ENCODE measurements at regions not wholly inside any gene's neighbourhood (a gene's known extent, or its start where the extent isn't known, plus 50 kb on each side); places are given as distances from the start of the nearest gene placed in this dataset.

DNA sequence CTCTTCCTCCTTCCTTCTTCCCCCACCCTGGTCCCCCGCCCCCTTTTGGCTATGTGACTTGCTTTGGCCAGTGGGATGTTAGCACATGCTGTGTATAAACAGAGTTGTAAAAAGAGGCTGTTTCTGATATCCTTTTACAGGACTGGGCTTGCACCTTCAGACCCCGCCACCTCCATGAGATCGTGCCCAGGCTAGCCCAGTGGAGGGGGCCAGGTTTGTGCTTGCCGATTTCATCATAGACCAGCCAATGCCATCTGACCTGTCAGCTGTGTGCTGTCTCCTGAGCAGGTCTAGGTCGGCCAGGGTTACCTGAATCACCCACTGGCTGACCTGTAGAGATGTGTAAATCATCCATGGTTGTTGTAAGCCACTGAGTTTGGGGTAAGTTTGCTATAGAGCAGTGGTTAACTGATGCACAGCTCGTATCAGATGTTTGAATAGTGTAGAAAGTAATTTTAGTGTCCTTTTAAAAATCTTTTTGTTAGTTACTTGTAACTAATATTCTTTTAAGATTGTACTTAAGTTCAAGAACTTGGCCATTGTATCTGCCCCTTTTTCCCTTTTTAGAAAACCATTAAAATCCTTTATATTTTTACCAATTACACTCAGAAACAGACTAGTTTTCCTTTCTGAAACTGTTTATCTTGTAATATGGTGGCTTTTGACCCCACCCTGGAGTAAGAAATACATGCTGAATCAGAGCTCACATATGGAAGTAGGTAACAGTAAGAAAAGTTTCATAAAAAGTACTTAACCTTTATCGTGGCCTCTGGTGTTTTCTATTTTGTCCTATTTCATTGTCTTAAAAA is 122.0 kb upstream of the MGAT5 start:
- Histone ChIP-seq H3K9ac (ENCODE audit: low read depth in 1 of 3, low read length in 3 of 3) (no peak overlapping the region), H3K36me3 (ENCODE audit: control insufficient read depth in 3 of 3, insufficient read depth in 3 of 3, low read length in 3 of 3) (no peaks in the 10 kb centered on the region), H3K27ac (ENCODE audit: low read depth, low read length) (no peak overlapping the region), H3K4me1 (ENCODE audit: control insufficient read depth in 3 of 3, insufficient read depth in 3 of 3, low read length in 3 of 3) (peaks cover 3 to 6% (median 4%) of the 10 kb centered on the region in 3 donors), H3K9me3 (ENCODE audit: control insufficient read depth in 3 of 3, low read length in 3 of 3) (no peaks in the 10 kb centered on the region), H3K27me3 (ENCODE audit: control insufficient read depth in 3 of 3, insufficient read depth in 3 of 3, low read length in 3 of 3) (peaks cover 7 to 13% (median 9%) of the 10 kb centered on the region in 3 donors), H3K4me3 (ENCODE audit: low read length in 3 of 3) (no peak overlapping the region)

GRCh38 chr2:134132490-134132857 is 121.4 kb upstream of the MGAT5 start:
- H3K9ac ChIP-seq (ENCODE audit: low read depth in 1 of 3, low read length in 3 of 3): no peak overlapping the region
- H3K27me3 ChIP-seq (ENCODE audit: control insufficient read depth in 3 of 3, insufficient read depth in 3 of 3, low read length in 3 of 3): peaks cover 7 to 18% (median 7%) of the 10 kb centered on the region in 3 donors
- H3K36me3 ChIP-seq (ENCODE audit: control insufficient read depth in 3 of 3, insufficient read depth in 3 of 3, low read length in 3 of 3): no peaks in the 10 kb centered on the region
- H3K27ac ChIP-seq (ENCODE audit: low read depth, low read length): no peak overlapping the region
- no peak overlapping the region for H3K4me3 ChIP-seq (ENCODE audit: low read length in 3 of 3)
- no peaks in the 10 kb centered on the region for H3K9me3 ChIP-seq (ENCODE audit: control insufficient read depth in 3 of 3, low read length in 3 of 3)
- peaks cover 8 to 11% (median 10%) of the 10 kb centered on the region in 3 donors for H3K4me1 ChIP-seq (ENCODE audit: control insufficient read depth in 3 of 3, insufficient read depth in 3 of 3, low read length in 3 of 3)

DNA sequence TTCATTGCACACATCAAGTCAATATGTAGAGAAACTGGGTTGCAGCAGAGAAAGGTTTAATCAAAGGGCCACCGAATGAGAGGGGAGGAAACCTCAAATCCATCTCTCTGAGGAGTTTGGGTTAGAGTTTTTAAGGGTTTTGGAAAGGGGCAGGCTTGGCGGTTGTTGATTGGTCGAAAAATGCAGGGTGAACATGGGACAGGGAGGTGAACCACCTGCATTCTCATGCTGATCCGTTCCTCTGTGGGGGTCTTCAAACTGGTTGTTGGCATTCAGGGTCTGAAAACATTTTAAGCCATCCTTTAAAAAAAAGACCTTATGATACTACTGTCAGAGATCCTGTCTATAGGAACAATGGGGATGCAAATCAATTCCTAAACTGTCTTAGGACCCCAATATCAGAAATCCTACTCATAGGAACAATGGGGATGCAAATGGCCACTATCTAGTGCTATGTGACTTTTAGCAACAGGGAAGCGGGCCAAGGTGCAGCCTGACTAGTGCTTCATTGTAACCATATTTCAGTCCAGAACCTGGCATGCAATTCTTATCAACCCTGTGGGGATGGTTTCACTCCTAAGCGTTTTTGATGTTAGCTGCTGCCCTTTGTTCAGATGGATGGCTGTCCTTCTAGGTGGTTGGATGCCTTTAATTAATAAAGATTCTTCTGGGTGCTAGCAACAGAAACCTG is 120.1 kb upstream of the MGAT5 start:
- no peak overlapping the region for H3K27ac ChIP-seq (ENCODE audit: low read depth, low read length)
- peaks cover 15 to 20% (median 19%) of the 10 kb centered on the region in 3 donors for H3K4me1 ChIP-seq (ENCODE audit: control insufficient read depth in 3 of 3, insufficient read depth in 3 of 3, low read length in 3 of 3)
- H3K27me3 ChIP-seq (ENCODE audit: control insufficient read depth in 3 of 3, insufficient read depth in 3 of 3, low read length in 3 of 3): peaks cover 5 to 18% (median 6%) of the 10 kb centered on the region in 3 donors
- no peaks in the 10 kb centered on the region for H3K9me3 ChIP-seq (ENCODE audit: control insufficient read depth in 3 of 3, low read length in 3 of 3)
- no peak overlapping the region for H3K4me3 ChIP-seq (ENCODE audit: low read length in 3 of 3)
- H3K36me3 ChIP-seq (ENCODE audit: control insufficient read depth in 3 of 3, insufficient read depth in 3 of 3, low read length in 3 of 3): no peaks in the 10 kb centered on the region
- no peak overlapping the region for H3K9ac ChIP-seq (ENCODE audit: low read depth in 1 of 3, low read length in 3 of 3)

DNA sequence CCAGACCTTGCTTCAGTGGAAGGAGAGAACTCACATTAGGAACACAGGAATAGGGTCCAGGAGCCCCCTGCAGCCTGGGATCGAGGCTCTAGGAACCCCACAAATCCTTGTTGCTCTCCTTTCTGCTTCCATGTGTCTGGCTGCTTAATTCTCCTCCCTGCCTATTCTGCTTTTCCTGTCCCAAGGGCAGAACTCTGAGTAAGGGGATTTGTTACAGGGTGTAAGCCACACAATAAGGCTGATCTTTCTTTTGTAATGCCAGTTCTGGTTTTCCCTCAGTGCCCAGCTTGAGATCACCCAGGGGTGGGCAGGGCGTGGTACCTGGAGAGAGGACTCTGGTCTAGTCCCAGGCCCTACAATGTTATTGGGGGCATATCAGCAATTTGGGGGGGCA is 119.6 kb upstream of the MGAT5 start:
- H3K9ac ChIP-seq (ENCODE audit: low read depth in 1 of 3, low read length in 3 of 3): no peak overlapping the region
- no peak overlapping the region for H3K27ac ChIP-seq (ENCODE audit: low read depth, low read length)
- H3K27me3 ChIP-seq (ENCODE audit: control insufficient read depth in 3 of 3, insufficient read depth in 3 of 3, low read length in 3 of 3): peaks cover 2 to 18% (median 5%) of the 10 kb centered on the region in 3 donors
- H3K9me3 ChIP-seq (ENCODE audit: control insufficient read depth in 3 of 3, low read length in 3 of 3): no peaks in the 10 kb centered on the region
- H3K36me3 ChIP-seq (ENCODE audit: control insufficient read depth in 3 of 3, insufficient read depth in 3 of 3, low read length in 3 of 3): no peaks in the 10 kb centered on the region
- no peak overlapping the region for H3K4me3 ChIP-seq (ENCODE audit: low read length in 3 of 3)
- H3K4me1 ChIP-seq (ENCODE audit: control insufficient read depth in 3 of 3, insufficient read depth in 3 of 3, low read length in 3 of 3): peaks cover 18 to 24% (median 21%) of the 10 kb centered on the region in 3 donors

DNA sequence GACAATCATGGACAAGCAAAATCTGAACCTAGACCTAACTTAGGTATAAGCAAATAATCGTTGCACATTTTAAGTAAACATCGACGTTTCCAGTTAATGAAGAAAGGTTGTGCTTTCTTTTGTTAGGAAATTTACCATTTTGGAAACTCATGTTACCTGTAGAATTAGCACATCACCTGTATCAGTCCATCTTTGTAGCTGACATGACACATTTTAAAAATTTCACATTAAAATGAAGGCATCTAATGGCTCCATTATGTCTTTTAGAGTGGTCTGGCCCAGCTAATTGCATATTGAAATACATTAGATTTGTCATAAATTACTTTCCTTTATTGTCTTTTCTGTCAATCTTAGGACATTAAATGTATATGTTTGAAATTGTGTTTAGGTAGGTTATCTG is 119.0 kb upstream of the MGAT5 start:
- Histone ChIP-seq H3K27ac (ENCODE audit: low read depth, low read length) (no peak overlapping the region), H3K9me3 (ENCODE audit: control insufficient read depth in 3 of 3, low read length in 3 of 3) (no peaks in the 10 kb centered on the region), H3K36me3 (ENCODE audit: control insufficient read depth in 3 of 3, insufficient read depth in 3 of 3, low read length in 3 of 3) (no peaks in the 10 kb centered on the region), H3K9ac (ENCODE audit: low read depth in 1 of 3, low read length in 3 of 3) (no peak overlapping the region), H3K4me1 (ENCODE audit: control insufficient read depth in 3 of 3, insufficient read depth in 3 of 3, low read length in 3 of 3) (peaks cover 23 to 29% (median 24%) of the 10 kb centered on the region in 3 donors), H3K27me3 (ENCODE audit: control insufficient read depth in 3 of 3, insufficient read depth in 3 of 3, low read length in 3 of 3) (peaks cover 2 to 18% (median 5%) of the 10 kb centered on the region in 3 donors), H3K4me3 (ENCODE audit: low read length in 3 of 3) (no peak overlapping the region)

DNA sequence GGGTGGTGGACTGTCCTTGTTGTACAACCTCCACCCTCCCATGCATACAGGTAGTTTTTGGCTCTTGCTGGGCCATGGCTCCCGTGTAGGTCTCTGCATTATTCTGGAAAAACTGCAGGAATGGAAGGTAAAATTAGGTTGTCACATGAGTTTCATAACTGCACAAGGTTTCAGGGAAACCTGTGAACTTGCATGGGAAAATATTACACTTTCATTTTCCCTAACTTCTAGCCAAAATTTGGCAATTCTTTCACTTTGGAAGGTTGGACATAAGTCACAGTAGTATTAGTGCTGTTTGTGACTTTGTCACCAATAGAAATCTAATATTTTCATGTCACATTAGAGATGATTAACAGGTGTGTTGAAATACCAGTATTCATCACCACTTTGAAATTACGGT is 118.1 kb upstream of the MGAT5 start:
- H3K9ac ChIP-seq (ENCODE audit: low read depth in 1 of 3, low read length in 3 of 3): no peak overlapping the region
- peaks cover 2 to 23% (median 5%) of the 10 kb centered on the region in 3 donors for H3K27me3 ChIP-seq (ENCODE audit: control insufficient read depth in 3 of 3, insufficient read depth in 3 of 3, low read length in 3 of 3)
- H3K27ac ChIP-seq (ENCODE audit: low read depth, low read length): no peak overlapping the region
- H3K4me3 ChIP-seq (ENCODE audit: low read length in 3 of 3): no peak overlapping the region
- peaks cover 28 to 39% (median 31%) of the 10 kb centered on the region in 3 donors for H3K4me1 ChIP-seq (ENCODE audit: control insufficient read depth in 3 of 3, insufficient read depth in 3 of 3, low read length in 3 of 3)
- no peaks in the 10 kb centered on the region for H3K9me3 ChIP-seq (ENCODE audit: control insufficient read depth in 3 of 3, low read length in 3 of 3)
- H3K36me3 ChIP-seq (ENCODE audit: control insufficient read depth in 3 of 3, insufficient read depth in 3 of 3, low read length in 3 of 3): no peaks in the 10 kb centered on the region

DNA sequence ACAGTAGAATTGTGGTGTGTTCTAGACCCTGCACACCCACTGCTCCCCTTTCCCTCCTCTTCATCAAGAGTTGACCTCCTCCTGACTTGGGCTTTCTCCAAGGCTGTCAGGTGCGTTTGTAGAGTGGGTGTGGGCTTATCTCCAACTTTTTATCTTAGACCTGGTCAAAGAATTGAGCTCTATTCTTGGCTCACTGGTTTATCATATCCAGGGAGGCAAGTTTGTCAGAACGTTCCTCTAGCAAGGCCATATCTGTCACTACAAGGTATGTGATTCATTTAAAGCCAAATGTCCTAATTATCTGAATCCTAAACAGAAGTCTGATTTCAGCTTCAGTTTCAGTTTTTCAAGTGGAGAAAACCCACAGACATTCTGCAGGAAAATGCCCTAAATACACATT is 117.1 kb upstream of the MGAT5 start:
- Histone ChIP-seq H3K4me3 (ENCODE audit: low read length in 3 of 3) (peak overlapping the region in 1 of 3 donors; percentile 27), H3K4me1 (ENCODE audit: control insufficient read depth in 3 of 3, insufficient read depth in 3 of 3, low read length in 3 of 3) (peaks cover 28 to 41% (median 31%) of the 10 kb centered on the region in 3 donors), H3K27me3 (ENCODE audit: control insufficient read depth in 3 of 3, insufficient read depth in 3 of 3, low read length in 3 of 3) (peaks cover 5 to 24% (median 6%) of the 10 kb centered on the region in 3 donors), H3K9me3 (ENCODE audit: control insufficient read depth in 3 of 3, low read length in 3 of 3) (no peaks in the 10 kb centered on the region), H3K9ac (ENCODE audit: low read depth in 1 of 3, low read length in 3 of 3) (no peak overlapping the region), H3K36me3 (ENCODE audit: control insufficient read depth in 3 of 3, insufficient read depth in 3 of 3, low read length in 3 of 3) (no peaks in the 10 kb centered on the region), H3K27ac (ENCODE audit: low read depth, low read length) (peak overlapping the region; percentile 9)

- peaks cover 28 to 41% (median 31%) of the 10 kb centered on the region in 3 donors for H3K4me1 ChIP-seq (ENCODE audit: control insufficient read depth in 3 of 3, insufficient read depth in 3 of 3, low read length in 3 of 3)
- H3K9me3 ChIP-seq (ENCODE audit: control insufficient read depth in 3 of 3, low read length in 3 of 3): no peaks in the 10 kb centered on the region
- peaks cover 8 to 28% (median 8%) of the 10 kb centered on the region in 3 donors for H3K27me3 ChIP-seq (ENCODE audit: control insufficient read depth in 3 of 3, insufficient read depth in 3 of 3, low read length in 3 of 3)
- peak overlapping the region in 2 of 3 donors; percentile 27 to 55 for H3K4me3 ChIP-seq (ENCODE audit: low read length in 3 of 3)
- H3K9ac ChIP-seq (ENCODE audit: low read depth in 1 of 3, low read length in 3 of 3): no peak overlapping the region
- H3K27ac ChIP-seq (ENCODE audit: low read depth, low read length): peak overlapping the region; percentile 16
- no peaks in the 10 kb centered on the region for H3K36me3 ChIP-seq (ENCODE audit: control insufficient read depth in 3 of 3, insufficient read depth in 3 of 3, low read length in 3 of 3)
Observed at GRCh38 chr2:134137182-134137611, 116.7 kb upstream of the MGAT5 start.

DNA sequence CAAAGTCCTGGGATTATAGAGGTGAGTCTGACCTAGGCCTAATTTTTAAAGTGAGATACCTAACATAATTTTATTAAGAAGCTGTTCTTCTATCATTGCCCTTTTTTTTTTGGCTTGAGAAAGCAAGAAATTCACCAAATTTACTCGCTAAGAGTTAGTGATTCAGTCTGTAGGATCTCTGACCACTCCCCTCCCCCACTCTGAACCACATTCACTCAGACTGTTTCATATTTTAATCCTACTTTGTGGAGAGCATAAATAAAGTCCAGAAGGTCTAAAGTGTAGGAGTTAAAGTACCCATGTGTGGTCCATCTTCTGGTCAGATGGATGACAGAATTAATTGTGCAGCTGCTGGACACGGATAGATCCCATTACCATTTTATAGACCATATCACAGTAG is 115.8 kb upstream of the MGAT5 start:
- H3K36me3 ChIP-seq (ENCODE audit: control insufficient read depth in 3 of 3, insufficient read depth in 3 of 3, low read length in 3 of 3): no peaks in the 10 kb centered on the region
- no peak overlapping the region for H3K9ac ChIP-seq (ENCODE audit: low read depth in 1 of 3, low read length in 3 of 3)
- H3K27me3 ChIP-seq (ENCODE audit: control insufficient read depth in 3 of 3, insufficient read depth in 3 of 3, low read length in 3 of 3): peaks cover 8 to 32% (median 8%) of the 10 kb centered on the region in 3 donors
- peaks cover 28 to 41% (median 31%) of the 10 kb centered on the region in 3 donors for H3K4me1 ChIP-seq (ENCODE audit: control insufficient read depth in 3 of 3, insufficient read depth in 3 of 3, low read length in 3 of 3)
- no peak overlapping the region for H3K4me3 ChIP-seq (ENCODE audit: low read length in 3 of 3)
- H3K27ac ChIP-seq (ENCODE audit: low read depth, low read length): peak overlapping the region; percentile 16
- H3K9me3 ChIP-seq (ENCODE audit: control insufficient read depth in 3 of 3, low read length in 3 of 3): no peaks in the 10 kb centered on the region

GRCh38 chr2:134139611-134140010 is 114.3 kb upstream of the MGAT5 start:
- H3K27ac ChIP-seq (ENCODE audit: low read depth, low read length): no peak overlapping the region

More at GRCh38 chr2:134139611-134140010, 114.3 kb upstream of the MGAT5 start:
- no peaks in the 10 kb centered on the region for H3K36me3 ChIP-seq (ENCODE audit: control insufficient read depth in 3 of 3, insufficient read depth in 3 of 3, low read length in 3 of 3)
- peaks cover 28 to 41% (median 31%) of the 10 kb centered on the region in 3 donors for H3K4me1 ChIP-seq (ENCODE audit: control insufficient read depth in 3 of 3, insufficient read depth in 3 of 3, low read length in 3 of 3)
- no peaks in the 10 kb centered on the region for H3K9me3 ChIP-seq (ENCODE audit: control insufficient read depth in 3 of 3, low read length in 3 of 3)
- H3K9ac ChIP-seq (ENCODE audit: low read depth in 1 of 3, low read length in 3 of 3): no peak overlapping the region
- H3K4me3 ChIP-seq (ENCODE audit: low read length in 3 of 3): no peak overlapping the region
- peaks cover 8 to 38% (median 8%) of the 10 kb centered on the region in 3 donors for H3K27me3 ChIP-seq (ENCODE audit: control insufficient read depth in 3 of 3, insufficient read depth in 3 of 3, low read length in 3 of 3)
